ENCODE measurements at regions not wholly inside any gene's neighbourhood (a gene's known extent, or its start where the extent isn't known, plus 50 kb on each side); places are given as distances from the start of the nearest gene placed in this dataset.

GRCh38 chr5:3933966-3934365, 338.3 kb downstream of the IRX1 start:
- H3K4me3 Mint-ChIP-seq: no peak overlapping the region
- peaks cover 9% of the 10 kb centered on the region for H3K9me3 Mint-ChIP-seq

DNA sequence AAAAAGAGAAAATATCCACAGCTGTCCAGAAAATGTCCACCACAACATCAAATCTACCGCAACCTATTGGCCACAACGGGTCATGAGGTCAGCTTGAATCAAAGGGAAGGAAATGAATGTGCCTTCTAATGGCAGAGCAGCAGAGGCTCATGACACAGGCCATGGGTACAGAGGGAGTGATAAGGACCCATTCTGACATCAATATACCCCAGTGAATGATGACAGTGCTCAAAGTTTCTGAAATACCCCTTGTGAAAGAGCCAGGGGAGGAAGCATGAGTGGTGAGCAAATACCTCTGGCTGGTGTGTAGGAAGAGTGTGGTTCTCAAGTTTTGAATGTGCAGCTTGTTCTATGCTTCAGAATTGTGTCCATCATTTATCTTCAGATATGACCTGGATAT, 348.2 kb downstream of the IRX1 start:
- H3K27ac Mint-ChIP-seq: no peak overlapping the region
- no peak overlapping the region for H3K4me3 Mint-ChIP-seq
- H3K4me1 Mint-ChIP-seq (ENCODE audit: low read depth): no peaks in the 10 kb centered on the region
- intact Hi-C loops (cut with micrococcal nuclease): no loop called here
- H3K36me3 Mint-ChIP-seq (ENCODE audit: low read depth): no peaks in the 10 kb centered on the region
- peaks cover 30% of the 10 kb centered on the region for H3K9me3 Mint-ChIP-seq
- H3K27me3 Mint-ChIP-seq: no peaks in the 10 kb centered on the region

More at GRCh38 chr5:3933966-3934365, 338.3 kb downstream of the IRX1 start:
- Mint-ChIP-seq H3K27ac (no peak overlapping the region), H3K36me3 (ENCODE audit: low read depth) (no peaks in the 10 kb centered on the region), H3K27me3 (no peaks in the 10 kb centered on the region), H3K4me1 (ENCODE audit: low read depth) (no peaks in the 10 kb centered on the region)
- intact Hi-C loops (cut with micrococcal nuclease): no loop called here

GRCh38 chr5:3944930-3945329, 349.3 kb downstream of the IRX1 start:
- Mint-ChIP-seq H3K9me3 (peaks cover 26% of the 10 kb centered on the region), H3K27me3 (no peaks in the 10 kb centered on the region), H3K27ac (no peak overlapping the region), H3K4me3 (no peak overlapping the region), H3K36me3 (ENCODE audit: low read depth) (no peaks in the 10 kb centered on the region), H3K4me1 (ENCODE audit: low read depth) (no peaks in the 10 kb centered on the region)
- intact Hi-C loops (cut with micrococcal nuclease): no loop called here

GRCh38 chr5:3948838-3949237, 353.2 kb downstream of the IRX1 start:
- intact Hi-C loops (cut with micrococcal nuclease): no loop called here
- no peaks in the 10 kb centered on the region for H3K27me3 Mint-ChIP-seq
- H3K4me3 Mint-ChIP-seq: no peak overlapping the region
- H3K36me3 Mint-ChIP-seq (ENCODE audit: low read depth): no peaks in the 10 kb centered on the region
- no peaks in the 10 kb centered on the region for H3K9me3 Mint-ChIP-seq
- no peaks in the 10 kb centered on the region for H3K4me1 Mint-ChIP-seq (ENCODE audit: low read depth)
- H3K27ac Mint-ChIP-seq: no peak overlapping the region

DNA sequence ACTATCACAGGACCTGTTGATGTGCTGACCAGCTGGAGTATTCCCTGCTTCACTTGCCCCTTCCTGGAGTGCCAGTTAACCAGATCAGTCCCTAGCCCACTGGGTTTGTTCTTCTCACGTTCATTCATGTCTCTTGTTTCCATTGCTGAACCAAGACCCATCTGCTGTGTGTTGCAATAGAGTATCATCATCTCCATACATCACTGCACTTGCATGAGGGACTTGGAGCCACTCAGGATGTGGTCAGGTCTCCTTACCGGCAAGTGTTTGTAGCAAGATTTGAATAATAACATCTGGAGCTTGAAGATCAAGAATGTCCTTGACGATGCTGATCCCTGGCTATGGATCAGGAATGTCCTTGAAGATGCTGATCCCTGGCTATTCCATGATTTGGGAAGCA, 358.6 kb downstream of the IRX1 start:
- Mint-ChIP-seq H3K4me1 (ENCODE audit: low read depth) (no peaks in the 10 kb centered on the region), H3K27ac (no peak overlapping the region), H3K9me3 (peaks cover 19% of the 10 kb centered on the region), H3K27me3 (no peaks in the 10 kb centered on the region), H3K4me3 (no peak overlapping the region), H3K36me3 (ENCODE audit: low read depth) (no peaks in the 10 kb centered on the region)
- intact Hi-C loops (cut with micrococcal nuclease): no loop called here

DNA sequence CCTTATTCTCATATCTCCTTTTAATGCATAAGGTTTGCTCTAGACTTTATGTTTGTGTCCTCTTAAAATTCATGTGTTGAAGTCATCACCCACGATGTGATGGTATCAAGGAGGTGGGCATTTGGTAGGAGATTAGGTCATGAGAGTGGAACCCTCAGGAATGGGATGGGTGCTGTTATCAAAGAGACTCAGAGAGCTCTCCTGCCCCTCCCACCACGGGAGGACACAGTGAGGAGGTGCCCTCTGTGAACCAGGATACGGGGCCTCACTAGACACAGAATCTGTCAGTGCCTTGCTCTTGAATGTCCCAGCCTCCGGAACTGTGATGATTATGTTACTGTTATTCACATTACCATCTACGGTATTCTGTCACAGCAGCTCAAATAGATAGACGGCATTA, 359.0 kb downstream of the IRX1 start:
- Mint-ChIP-seq H3K4me1 (ENCODE audit: low read depth) (no peaks in the 10 kb centered on the region), H3K27ac (no peak overlapping the region), H3K9me3 (peaks cover 23% of the 10 kb centered on the region), H3K36me3 (ENCODE audit: low read depth) (no peaks in the 10 kb centered on the region), H3K27me3 (no peaks in the 10 kb centered on the region), H3K4me3 (no peak overlapping the region)
- intact Hi-C loops (cut with micrococcal nuclease): no loop called here

- Mint-ChIP-seq H3K36me3 (ENCODE audit: low read depth) (no peaks in the 10 kb centered on the region), H3K27ac (no peak overlapping the region), H3K9me3 (peaks cover 53% of the 10 kb centered on the region), H3K27me3 (no peaks in the 10 kb centered on the region), H3K4me1 (ENCODE audit: low read depth) (no peaks in the 10 kb centered on the region), H3K4me3 (no peak overlapping the region)
- intact Hi-C loops (cut with micrococcal nuclease): no loop called here
These were observed 362.0 kb downstream of the IRX1 start for GRCh38 chr5:3957658-3958057.

DNA sequence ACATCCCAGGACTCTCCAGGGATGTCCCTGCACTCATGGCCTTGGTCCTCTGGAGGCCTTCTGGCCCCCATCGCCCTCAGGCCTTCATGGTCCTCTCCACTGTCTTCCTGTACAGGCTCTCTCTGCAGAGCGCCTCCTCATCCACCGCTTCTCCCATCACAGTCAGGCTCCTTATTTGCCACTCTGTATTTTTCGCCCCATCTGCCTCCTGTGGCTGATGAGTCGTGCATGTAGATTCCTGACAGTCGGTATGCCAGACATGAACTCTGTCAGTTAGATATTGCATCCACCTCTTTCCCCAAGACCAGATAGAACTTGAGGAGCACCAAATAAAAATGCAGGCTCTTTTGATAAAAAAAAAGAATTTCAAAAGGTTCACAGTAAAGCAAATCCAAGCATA, 362.8 kb downstream of the IRX1 start:
- Mint-ChIP-seq H3K36me3 (ENCODE audit: low read depth) (no peaks in the 10 kb centered on the region), H3K27me3 (no peaks in the 10 kb centered on the region), H3K9me3 (peaks cover 60% of the 10 kb centered on the region), H3K4me3 (no peak overlapping the region), H3K27ac (no peak overlapping the region), H3K4me1 (ENCODE audit: low read depth) (no peaks in the 10 kb centered on the region)
- intact Hi-C loops (cut with micrococcal nuclease): no loop called here

- no peaks in the 10 kb centered on the region for H3K4me1 Mint-ChIP-seq (ENCODE audit: low read depth)
- H3K36me3 Mint-ChIP-seq (ENCODE audit: low read depth): no peaks in the 10 kb centered on the region
- H3K27ac Mint-ChIP-seq: no peak overlapping the region
- H3K27me3 Mint-ChIP-seq: no peaks in the 10 kb centered on the region
- no peak overlapping the region for H3K4me3 Mint-ChIP-seq
- intact Hi-C loops (cut with micrococcal nuclease): no loop called here
- peaks cover 75% of the 10 kb centered on the region for H3K9me3 Mint-ChIP-seq
These were observed 366.5 kb downstream of the IRX1 start for GRCh38 chr5:3962113-3962512.

- no peaks in the 10 kb centered on the region for H3K36me3 Mint-ChIP-seq (ENCODE audit: low read depth)
- intact Hi-C loops (cut with micrococcal nuclease): no loop called here
- H3K4me3 Mint-ChIP-seq: no peak overlapping the region
- peaks cover 74% of the 10 kb centered on the region for H3K9me3 Mint-ChIP-seq
- H3K4me1 Mint-ChIP-seq (ENCODE audit: low read depth): no peaks in the 10 kb centered on the region
- no peaks in the 10 kb centered on the region for H3K27me3 Mint-ChIP-seq
- H3K27ac Mint-ChIP-seq: no peak overlapping the region
These were observed 368.0 kb downstream of the IRX1 start for GRCh38 chr5:3963652-3964051.

GRCh38 chr5:3980156-3980555, 384.5 kb downstream of the IRX1 start:
- no peak overlapping the region for H3K27ac Mint-ChIP-seq
- no peak overlapping the region for H3K4me3 Mint-ChIP-seq
- no peaks in the 10 kb centered on the region for H3K36me3 Mint-ChIP-seq (ENCODE audit: low read depth)
- no peaks in the 10 kb centered on the region for H3K27me3 Mint-ChIP-seq
- H3K4me1 Mint-ChIP-seq (ENCODE audit: low read depth): no peaks in the 10 kb centered on the region
- H3K9me3 Mint-ChIP-seq: peaks cover 50% of the 10 kb centered on the region
- intact Hi-C loops (cut with micrococcal nuclease): no loop called here

DNA sequence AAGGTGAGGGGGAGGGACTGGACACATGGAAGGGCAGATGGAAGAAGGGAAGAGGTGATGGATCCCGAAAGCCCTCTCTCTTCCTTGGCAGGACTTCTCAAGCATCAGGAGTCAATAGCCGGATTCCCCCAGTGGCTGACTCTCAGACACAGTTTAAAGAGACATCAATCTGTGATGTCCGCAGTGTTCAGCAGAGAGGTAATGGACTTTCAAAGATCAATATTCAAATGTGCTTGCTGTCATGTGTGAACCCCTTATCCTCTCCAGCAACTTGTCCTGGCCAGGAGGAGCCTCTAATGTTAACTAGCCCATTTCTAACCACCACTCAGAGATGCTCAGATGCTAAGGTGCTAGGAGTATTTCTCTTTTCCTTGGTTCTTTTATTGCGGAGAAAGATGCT, 392.2 kb downstream of the IRX1 start:
- no peaks in the 10 kb centered on the region for H3K36me3 Mint-ChIP-seq (ENCODE audit: low read depth)
- H3K27ac Mint-ChIP-seq: no peak overlapping the region
- intact Hi-C loops (cut with micrococcal nuclease): no loop called here
- no peaks in the 10 kb centered on the region for H3K4me1 Mint-ChIP-seq (ENCODE audit: low read depth)
- H3K9me3 Mint-ChIP-seq: peaks cover 41% of the 10 kb centered on the region
- no peaks in the 10 kb centered on the region for H3K27me3 Mint-ChIP-seq
- no peak overlapping the region for H3K4me3 Mint-ChIP-seq

DNA sequence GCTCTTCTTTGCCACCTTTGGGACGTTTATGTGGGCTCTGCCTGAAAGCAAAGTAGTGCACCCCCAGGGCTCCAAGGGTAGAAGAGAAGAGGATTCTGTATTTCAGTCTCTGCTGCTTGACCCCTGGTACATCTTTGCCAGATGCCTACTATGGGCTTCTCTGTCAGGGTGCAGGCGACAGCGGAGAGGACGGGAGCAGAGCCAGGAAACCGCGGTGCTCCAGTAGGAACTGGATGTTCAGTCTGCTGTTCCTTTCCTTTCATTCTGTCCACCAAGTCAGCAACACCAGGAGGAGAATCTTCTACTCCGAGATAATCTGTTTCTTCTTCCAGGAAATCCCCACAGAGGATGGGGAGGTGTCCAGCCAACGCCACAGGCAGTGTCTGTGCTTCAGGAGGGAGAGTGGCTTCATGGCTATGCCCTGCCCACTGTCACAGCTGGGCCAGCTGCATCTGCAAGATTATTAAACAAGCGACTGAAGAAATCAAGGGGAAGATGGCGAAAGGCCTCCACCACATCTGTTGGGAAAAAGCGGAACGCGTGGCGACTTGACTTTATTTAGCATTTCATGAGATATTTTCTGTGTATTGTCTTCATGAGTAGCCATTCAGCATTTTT, 398.3 kb downstream of the IRX1 start:
- Mint-ChIP-seq H3K27me3 (no peaks in the 10 kb centered on the region), H3K4me1 (ENCODE audit: low read depth) (peaks cover 21% of the 10 kb centered on the region), H3K36me3 (ENCODE audit: low read depth) (no peaks in the 10 kb centered on the region), H3K4me3 (no peak overlapping the region), H3K9me3 (peaks cover 9% of the 10 kb centered on the region), H3K27ac (no peak overlapping the region)
- intact Hi-C loops (cut with micrococcal nuclease): no loop called here

- peaks cover 21% of the 10 kb centered on the region for H3K4me1 Mint-ChIP-seq (ENCODE audit: low read depth)
These were observed 399.0 kb downstream of the IRX1 start for GRCh38 chr5:3994628-3995027.

GRCh38 chr5:3995954-3996619, 400.5 kb downstream of the IRX1 start:
- H3K9me3 Mint-ChIP-seq: peaks cover 9% of the 10 kb centered on the region
- H3K4me3 Mint-ChIP-seq: no peak overlapping the region
- H3K27ac Mint-ChIP-seq: no peak overlapping the region
- H3K4me1 Mint-ChIP-seq (ENCODE audit: low read depth): peaks cover 21% of the 10 kb centered on the region
- H3K36me3 Mint-ChIP-seq (ENCODE audit: low read depth): no peaks in the 10 kb centered on the region
- intact Hi-C loops (cut with micrococcal nuclease): no loop called here
- H3K27me3 Mint-ChIP-seq: no peaks in the 10 kb centered on the region

More at GRCh38 chr5:3994628-3995027, 399.0 kb downstream of the IRX1 start:
- intact Hi-C loops (cut with micrococcal nuclease): no loop called here
- Mint-ChIP-seq H3K27me3 (no peaks in the 10 kb centered on the region), H3K36me3 (ENCODE audit: low read depth) (no peaks in the 10 kb centered on the region), H3K27ac (no peak overlapping the region), H3K4me3 (no peak overlapping the region), H3K9me3 (peaks cover 9% of the 10 kb centered on the region)
